Ovary (tissue), 3 donors: ENCODE measurements at regions not wholly inside any gene's neighbourhood (a gene's known extent, or its start where the extent isn't known, plus 50 kb on each side); places are given as distances from the start of the nearest gene placed in this dataset.

Experiments used
- CTCF ChIP-seq, 3 donors: fragments of 450-650 bp in 2 of 3; fragments of 200-600 bp in 1 of 3; IDR thresholded peaks; one replicate each; pipeline versions ENCODE4 v1.5.1 to v1.8.0; 2016 to 2022; ENCODE audit warnings: antibody characterized with exemption in 3 of 3, mild to moderate bottlenecking in 1 of 3
- EP300 ChIP-seq: sonication (generic); formaldehyde crosslinking; IDR thresholded peaks from one replicate; pipeline ENCODE4 v1.6.1; 2017; ENCODE audit warnings: antibody characterized with exemption
- POLR2A ChIP-seq: fragments of 450-650 bp; IDR thresholded peaks from one replicate; pipeline ENCODE4 v1.6.1; 2017; ENCODE audit warnings: antibody characterized with exemption, mild to moderate bottlenecking, moderate library complexity
- donor health status: DM: no; HTN: no; CAD: no.

GRCh38 chr15:96088650-96089049, 241.8 kb upstream of the NR2F2 start:
- TF ChIP-seq CTCF (IDR thresholded peaks at IDR 0.05) (no peak), EP300 (no peak), POLR2A (no peak)
